Stimulated activated CD4-positive, alpha-beta T cell treated with anti-CD3 and anti-CD28 coated beads, TNF-alpha, amount 100 ng/mL, for 48 hours (primary cell): ENCODE measurements at regions not wholly inside any gene's neighbourhood (a gene's known extent, or its start where the extent isn't known, plus 50 kb on each side); places are given as distances from the start of the nearest gene placed in this dataset.

Experiments used
- DNase-seq, 3 donors: peaks; one replicate each; pipeline ENCODE4 v3.0.0-alpha.2; 2020; ENCODE audit warnings: low read depth in 3 of 3

GRCh38 chr20:7410150-7410549 lies 530.1 kb downstream of the HAO1 start:
- DNase-seq = no peak

- DNase-seq = no peak
Observed at GRCh38 chr20:7411075-7411474, 529.2 kb downstream of the HAO1 start.

GRCh38 chr20:7415427-7415826 lies 524.8 kb downstream of the HAO1 start:
- no peak for DNase-seq

- DNase-seq = no peak
Observed at GRCh38 chr20:7416382-7416781, 523.9 kb downstream of the HAO1 start.

- DNase-seq = no peak
Observed at GRCh38 chr20:7420345-7420744, 519.9 kb downstream of the HAO1 start.

- DNase-seq = no peak
Observed at GRCh38 chr20:7426890-7427496, 513.3 kb downstream of the HAO1 start.

- DNase-seq = no peak
Observed at GRCh38 chr20:7428946-7429345, 511.3 kb downstream of the HAO1 start.

- no peak for DNase-seq
Observed at GRCh38 chr20:7432612-7433011, 507.6 kb downstream of the HAO1 start.

- no peak for DNase-seq
Observed at GRCh38 chr20:7437311-7437710, 502.9 kb downstream of the HAO1 start.

GRCh38 chr20:7449269-7449668 lies 491.0 kb downstream of the HAO1 start:
- no peak for DNase-seq

GRCh38 chr20:7452890-7453289 lies 487.4 kb downstream of the HAO1 start:
- no peak for DNase-seq

- DNase-seq = no peak
Observed at GRCh38 chr20:7454047-7454446, 486.2 kb downstream of the HAO1 start.

GRCh38 chr20:7458459-7458858 lies 481.8 kb downstream of the HAO1 start:
- no peak for DNase-seq

- DNase-seq = no peak
Observed at GRCh38 chr20:7459083-7459482, 481.2 kb downstream of the HAO1 start.

- no peak for DNase-seq
Observed at GRCh38 chr20:7463290-7463689, 477.0 kb downstream of the HAO1 start.

- no peak for DNase-seq
Observed at GRCh38 chr20:7470912-7471311, 469.3 kb downstream of the HAO1 start.

- no peak for DNase-seq
Observed at GRCh38 chr20:7490288-7490687, 450.0 kb downstream of the HAO1 start.

- DNase-seq = no peak
Observed at GRCh38 chr20:7492257-7492656, 448.0 kb downstream of the HAO1 start.

- no peak for DNase-seq
Observed at GRCh38 chr20:7493311-7493710, 446.9 kb downstream of the HAO1 start.

GRCh38 chr20:7496394-7496991 lies 443.8 kb downstream of the HAO1 start:
- DNase-seq = no peak

- DNase-seq = no peak
Observed at GRCh38 chr20:7497985-7498384, 442.3 kb downstream of the HAO1 start.

GRCh38 chr20:7499201-7499600 lies 441.1 kb downstream of the HAO1 start:
- DNase-seq = no peak

GRCh38 chr20:7500231-7500663 lies 440.0 kb downstream of the HAO1 start:
- no peak for DNase-seq

- DNase-seq = no peak
Observed at GRCh38 chr20:7503501-7503900, 436.8 kb downstream of the HAO1 start.
